ENCODE measurements at regions not wholly inside any gene's neighbourhood (a gene's known extent, or its start where the extent isn't known, plus 50 kb on each side); places are given as distances from the start of the nearest gene placed in this dataset.
"Not testable (repeated sequence)": the region's sequence is repeated elsewhere in the genome, so short reads cannot be mapped to it uniquely, and the experiment has no call there.

- peak overlapping the region; percentile 29 for H2AFZ ChIP-seq (ENCODE audit: low read depth, low read length)
- not testable (repeated sequence) for H3K9me3 Mint-ChIP-seq (ENCODE audit: unreplicated experiment)
Measured at GRCh38 chr6:27830600-27831433, 81.4 kb downstream of the OR2B2 start.

GRCh38 chr6:27830212-27830599 is 82.0 kb downstream of the OR2B2 start:
- H3K4me3 Mint-ChIP-seq (ENCODE audit: unreplicated experiment) = peak overlapping the region; percentile 89
- DNase-seq (ENCODE audit: low read depth) = no peak
- peaks cover 10% of the 10 kb centered on the region for H3K4me1 Mint-ChIP-seq (ENCODE audit: low read depth, unreplicated experiment)
- H4K20me1 ChIP-seq (ENCODE audit: insufficient read depth, low read length) = no peaks in the 10 kb centered on the region
- H2AFZ ChIP-seq (ENCODE audit: low read depth, low read length) = no peak overlapping the region
- H3K27ac Mint-ChIP-seq (ENCODE audit: unreplicated experiment) = peak overlapping the region; percentile 91
- no peaks in the 10 kb centered on the region for H3K9me3 ChIP-seq (ENCODE audit: insufficient read depth, low read depth, low read length)
- peaks cover 10% of the 10 kb centered on the region for H3K36me3 Mint-ChIP-seq (ENCODE audit: low read depth, unreplicated experiment)
- peaks cover 9% of the 10 kb centered on the region for H3K79me2 ChIP-seq (ENCODE audit: insufficient read depth, low read length)
- no peaks in the 10 kb centered on the region for H3K27me3 Mint-ChIP-seq (ENCODE audit: low read depth, unreplicated experiment)
- peak overlapping the region; percentile 91 for H3K4me2 ChIP-seq (ENCODE audit: low read length)
- TF ChIP-seq EZH2 (IDR thresholded peaks at IDR 0.05; ENCODE audit: insufficient read depth, low read length) (no peak), CTCF (IDR thresholded peaks at IDR 0.05; ENCODE audit: insufficient read depth, low read depth, low read length) (no peak)
- peak overlapping the region; percentile 94 for H3K9ac ChIP-seq (ENCODE audit: low read length)
- FAIRE-seq = no peak
- no peaks in the 10 kb centered on the region for H3K36me3 ChIP-seq (ENCODE audit: insufficient read depth, low read length)
- peak overlapping the region; percentile 76 for H3K4me3 ChIP-seq (ENCODE audit: insufficient read depth, low read depth, low read length)
- H3K4me1 ChIP-seq (ENCODE audit: insufficient read depth, low read length) = peaks cover 5% of the 10 kb centered on the region
- H3K27me3 ChIP-seq (ENCODE audit: insufficient read depth, low read length) = no peaks in the 10 kb centered on the region
- H3K9me3 Mint-ChIP-seq (ENCODE audit: unreplicated experiment) = no peaks in the 10 kb centered on the region
- peak overlapping the region; percentile 77 for H3K27ac ChIP-seq (ENCODE audit: low read depth, low read length)

More at GRCh38 chr6:27830600-27831433, 81.4 kb downstream of the OR2B2 start:
- H3K4me1 ChIP-seq (ENCODE audit: insufficient read depth, low read length); FAIRE-seq; H3K36me3 ChIP-seq (ENCODE audit: insufficient read depth, low read length); H3K9me3 ChIP-seq (ENCODE audit: insufficient read depth, low read depth, low read length); DNase-seq (ENCODE audit: low read depth); H3K36me3 Mint-ChIP-seq (ENCODE audit: low read depth, unreplicated experiment); H3K27me3 Mint-ChIP-seq (ENCODE audit: low read depth, unreplicated experiment); H4K20me1 ChIP-seq (ENCODE audit: insufficient read depth, low read length); H3K27me3 ChIP-seq (ENCODE audit: insufficient read depth, low read length): not testable (repeated sequence)
- H3K4me3 ChIP-seq (ENCODE audit: insufficient read depth, low read depth, low read length) = peak overlapping the region; percentile 76
- peaks cover 15% of the 10 kb centered on the region for H3K79me2 ChIP-seq (ENCODE audit: insufficient read depth, low read length)
- Mint-ChIP-seq H3K4me3 (ENCODE audit: unreplicated experiment) (peak overlapping the region; percentile 89), H3K4me1 (ENCODE audit: low read depth, unreplicated experiment) (peaks cover 10% of the 10 kb centered on the region), H3K27ac (ENCODE audit: unreplicated experiment) (peak overlapping the region; percentile 91)
- peak overlapping the region; percentile 91 for H3K4me2 ChIP-seq (ENCODE audit: low read length)
- peak overlapping the region; percentile 94 for H3K9ac ChIP-seq (ENCODE audit: low read length)
- H3K27ac ChIP-seq (ENCODE audit: low read depth, low read length) = peak overlapping the region; percentile 77

- no peaks in the 10 kb centered on the region for H3K36me3 ChIP-seq (ENCODE audit: insufficient read depth, low read length)
- Mint-ChIP-seq H3K4me1 (ENCODE audit: low read depth, unreplicated experiment) (peaks cover 6% of the 10 kb centered on the region), H3K4me3 (ENCODE audit: unreplicated experiment) (peak overlapping the region; percentile 89), H3K9me3 (ENCODE audit: unreplicated experiment) (no peaks in the 10 kb centered on the region), H3K27ac (ENCODE audit: unreplicated experiment) (no peak overlapping the region), H3K36me3 (ENCODE audit: low read depth, unreplicated experiment) (peaks cover 10% of the 10 kb centered on the region), H3K27me3 (ENCODE audit: low read depth, unreplicated experiment) (no peaks in the 10 kb centered on the region)
- H3K4me3 ChIP-seq (ENCODE audit: insufficient read depth, low read depth, low read length) = peak overlapping the region; percentile 76
- no peaks in the 10 kb centered on the region for H4K20me1 ChIP-seq (ENCODE audit: insufficient read depth, low read length)
- no peak for FAIRE-seq
- peak overlapping the region; percentile 91 for H3K4me2 ChIP-seq (ENCODE audit: low read length)
- no peak for DNase-seq (ENCODE audit: low read depth)
- peaks cover 3% of the 10 kb centered on the region for H3K79me2 ChIP-seq (ENCODE audit: insufficient read depth, low read length)
- peak overlapping the region; percentile 94 for H3K9ac ChIP-seq (ENCODE audit: low read length)
- TF ChIP-seq EZH2 (IDR thresholded peaks at IDR 0.05; ENCODE audit: insufficient read depth, low read length) (no peak), CTCF (IDR thresholded peaks at IDR 0.05; ENCODE audit: insufficient read depth, low read depth, low read length) (no peak)
- H3K4me1 ChIP-seq (ENCODE audit: insufficient read depth, low read length) = peaks cover 5% of the 10 kb centered on the region
- no peaks in the 10 kb centered on the region for H3K9me3 ChIP-seq (ENCODE audit: insufficient read depth, low read depth, low read length)
- H3K27ac ChIP-seq (ENCODE audit: low read depth, low read length) = no peak overlapping the region
- H2AFZ ChIP-seq (ENCODE audit: low read depth, low read length) = no peak overlapping the region
- no peaks in the 10 kb centered on the region for H3K27me3 ChIP-seq (ENCODE audit: insufficient read depth, low read length)
Measured at GRCh38 chr6:27829453-27830211, 82.6 kb downstream of the OR2B2 start.

- not testable (repeated sequence) for H3K4me3 ChIP-seq (ENCODE audit: insufficient read depth, low read depth, low read length); H3K27ac ChIP-seq (ENCODE audit: low read depth, low read length); H3K27me3 ChIP-seq (ENCODE audit: insufficient read depth, low read length); H3K4me1 ChIP-seq (ENCODE audit: insufficient read depth, low read length); H3K79me2 ChIP-seq (ENCODE audit: insufficient read depth, low read length); H3K4me1 Mint-ChIP-seq (ENCODE audit: low read depth, unreplicated experiment); H3K9me3 ChIP-seq (ENCODE audit: insufficient read depth, low read depth, low read length); H3K27me3 Mint-ChIP-seq (ENCODE audit: low read depth, unreplicated experiment); FAIRE-seq; H3K36me3 ChIP-seq (ENCODE audit: insufficient read depth, low read length); H2AFZ ChIP-seq (ENCODE audit: low read depth, low read length); DNase-seq (ENCODE audit: low read depth); H4K20me1 ChIP-seq (ENCODE audit: insufficient read depth, low read length); H3K36me3 Mint-ChIP-seq (ENCODE audit: low read depth, unreplicated experiment); H3K4me3 Mint-ChIP-seq (ENCODE audit: unreplicated experiment); H3K9me3 Mint-ChIP-seq (ENCODE audit: unreplicated experiment); H3K4me2 ChIP-seq (ENCODE audit: low read length); H3K9ac ChIP-seq (ENCODE audit: low read length); H3K27ac Mint-ChIP-seq (ENCODE audit: unreplicated experiment)
Measured at GRCh38 chr6:27827477-27827876, 84.7 kb downstream of the OR2B2 start.

Data from astrocyte (in vitro differentiated cells and primary cell).